Skeletal muscle satellite cell (primary cell): ENCODE measurements at regions not wholly inside any gene's neighbourhood (a gene's known extent, or its start where the extent isn't known, plus 50 kb on each side); places are given as distances from the start of the nearest gene placed in this dataset.

Experiments used
- H3K27me3 ChIP-seq: 2 replicates; pipeline ENCODE4 v1.7.0; 2013; ENCODE audit warnings: low read length; ENCODE audit not compliant: control insufficient read depth, insufficient read depth
- H3K36me3 ChIP-seq: 2 replicates; pipeline ENCODE4 v1.7.0; 2013; ENCODE audit warnings: mild to moderate bottlenecking, control low read depth, low read length; ENCODE audit not compliant: insufficient read depth
- H3K4me1 ChIP-seq: 2 replicates; pipeline ENCODE4 v1.7.0; 2013; ENCODE audit warnings: low read length; ENCODE audit not compliant: control insufficient read depth, insufficient read depth
- H3K4me2 ChIP-seq: 2 replicates; pipeline ENCODE4 v1.7.0; 2013; ENCODE audit warnings: mild to moderate bottlenecking, low read length
- H3K4me3 ChIP-seq: 2 replicates; pipeline ENCODE4 v1.7.0; 2013; ENCODE audit warnings: low read length
- H3K9ac ChIP-seq: 2 replicates; pipeline ENCODE4 v1.7.0; 2013; ENCODE audit warnings: mild to moderate bottlenecking, low read depth, low read length, moderate library complexity
- H3K9me3 ChIP-seq: replicated peaks from 2 replicates; pipeline ENCODE4 v1.7.0; 2013; ENCODE audit warnings: mild to moderate bottlenecking, control low read depth, low read length

- H3K27me3 ChIP-seq = no peaks in the 10 kb centered on the region
- H3K4me2 ChIP-seq = no peak overlapping the region
- H3K36me3 ChIP-seq = no peaks in the 10 kb centered on the region
- H3K4me1 ChIP-seq = no peaks in the 10 kb centered on the region
- H3K9me3 ChIP-seq = no peaks in the 10 kb centered on the region
- H3K9ac ChIP-seq = no peak overlapping the region
- H3K4me3 ChIP-seq = no peak overlapping the region
Measured at GRCh38 chr2:193350509-193350908, 1155.8 kb upstream of the TMEFF2 start.

GRCh38 chr2:193349642-193350041 is 1154.9 kb upstream of the TMEFF2 start:
- no peak overlapping the region for H3K4me2 ChIP-seq
- H3K4me1 ChIP-seq = no peaks in the 10 kb centered on the region
- no peaks in the 10 kb centered on the region for H3K27me3 ChIP-seq
- no peaks in the 10 kb centered on the region for H3K36me3 ChIP-seq
- no peak overlapping the region for H3K9ac ChIP-seq
- H3K9me3 ChIP-seq = no peaks in the 10 kb centered on the region
- no peak overlapping the region for H3K4me3 ChIP-seq

DNA sequence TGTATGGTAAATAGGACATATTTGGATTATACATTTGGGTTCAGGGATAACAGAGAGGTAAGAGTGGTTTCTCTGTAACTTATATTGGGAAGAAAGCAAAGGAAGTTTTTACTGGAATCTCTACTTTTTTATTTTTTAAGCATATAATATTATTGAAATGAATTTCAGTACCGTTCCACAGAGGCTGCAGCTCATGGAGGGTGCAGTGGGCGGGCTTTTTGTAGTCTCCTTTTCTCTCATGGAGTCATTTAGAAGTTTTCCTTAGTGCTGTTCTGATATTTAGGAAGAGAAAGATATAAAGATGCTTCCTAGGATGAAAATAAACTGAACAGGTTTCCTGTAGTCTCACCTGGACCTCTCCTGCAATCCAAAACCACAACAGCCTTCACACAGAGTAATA is 1153.3 kb upstream of the TMEFF2 start:
- Histone ChIP-seq H3K4me3 (peak overlapping the region; percentile 27), H3K9me3 (no peaks in the 10 kb centered on the region), H3K36me3 (no peaks in the 10 kb centered on the region), H3K9ac (peak overlapping the region; percentile 35), H3K4me2 (peak overlapping the region; percentile 69), H3K27me3 (no peaks in the 10 kb centered on the region), H3K4me1 (no peaks in the 10 kb centered on the region)

GRCh38 chr2:193336781-193337180 is 1142.0 kb upstream of the TMEFF2 start:
- H3K9me3 ChIP-seq = no peaks in the 10 kb centered on the region
- H3K36me3 ChIP-seq = no peaks in the 10 kb centered on the region
- H3K4me2 ChIP-seq = no peak overlapping the region
- H3K9ac ChIP-seq = no peak overlapping the region
- H3K4me3 ChIP-seq = no peak overlapping the region
- no peaks in the 10 kb centered on the region for H3K27me3 ChIP-seq
- peaks cover 13% of the 10 kb centered on the region for H3K4me1 ChIP-seq

DNA sequence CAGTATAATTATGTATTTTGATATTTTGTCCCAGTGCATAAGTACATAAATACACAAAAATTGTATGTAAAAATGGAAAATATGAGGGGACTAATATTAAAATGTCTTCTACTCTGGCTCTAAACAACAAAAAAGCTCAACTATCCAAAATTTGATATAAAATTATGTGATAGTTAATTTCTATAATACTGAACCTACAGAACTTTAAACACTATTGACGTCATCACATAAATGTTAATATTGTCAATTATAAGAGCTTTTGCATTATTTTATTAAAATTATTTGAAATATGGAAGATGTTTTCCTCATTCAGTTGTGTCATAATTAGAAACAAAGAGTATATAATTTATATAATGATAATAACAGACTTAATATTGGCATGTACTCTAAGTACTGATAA is 1139.7 kb upstream of the TMEFF2 start:
- peaks cover 17% of the 10 kb centered on the region for H3K4me1 ChIP-seq
- no peak overlapping the region for H3K4me3 ChIP-seq
- no peak overlapping the region for H3K9ac ChIP-seq
- no peaks in the 10 kb centered on the region for H3K27me3 ChIP-seq
- no peaks in the 10 kb centered on the region for H3K36me3 ChIP-seq
- H3K4me2 ChIP-seq = no peak overlapping the region
- H3K9me3 ChIP-seq = no peaks in the 10 kb centered on the region

- no peak overlapping the region for H3K4me3 ChIP-seq
- peaks cover 17% of the 10 kb centered on the region for H3K4me1 ChIP-seq
- H3K27me3 ChIP-seq = no peaks in the 10 kb centered on the region
- no peak overlapping the region for H3K9ac ChIP-seq
- H3K4me2 ChIP-seq = no peak overlapping the region
- H3K9me3 ChIP-seq = no peaks in the 10 kb centered on the region
- H3K36me3 ChIP-seq = no peaks in the 10 kb centered on the region
Measured at GRCh38 chr2:193333539-193333938, 1138.8 kb upstream of the TMEFF2 start.

DNA sequence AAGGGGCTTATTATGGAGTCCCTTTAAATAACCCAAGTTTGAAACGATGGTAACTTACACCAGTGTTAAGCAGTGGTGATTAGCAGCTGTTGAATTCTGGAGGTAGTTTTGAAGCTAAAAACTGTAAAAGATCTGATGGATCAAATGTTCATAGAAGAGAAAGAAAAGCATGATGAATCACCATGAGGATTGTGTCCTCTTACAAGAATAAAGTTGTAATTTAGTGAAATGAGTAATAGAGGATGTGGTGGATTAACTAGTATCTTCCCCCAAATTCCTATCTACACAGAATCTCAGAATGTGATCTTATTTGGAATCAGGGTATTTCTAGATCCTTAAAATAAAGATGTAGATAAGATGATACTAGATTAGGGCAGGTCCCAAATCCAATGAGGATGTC is 1138.2 kb upstream of the TMEFF2 start:
- Histone ChIP-seq H3K4me1 (peaks cover 17% of the 10 kb centered on the region), H3K4me2 (peak overlapping the region; percentile 50), H3K9ac (no peak overlapping the region), H3K4me3 (peak overlapping the region; percentile 43), H3K9me3 (no peaks in the 10 kb centered on the region), H3K36me3 (no peaks in the 10 kb centered on the region), H3K27me3 (no peaks in the 10 kb centered on the region)

- H3K9ac ChIP-seq = no peak overlapping the region
- H3K27me3 ChIP-seq = no peaks in the 10 kb centered on the region
- H3K4me3 ChIP-seq = no peak overlapping the region
- H3K4me1 ChIP-seq = peaks cover 17% of the 10 kb centered on the region
- H3K4me2 ChIP-seq = peak overlapping the region; percentile 24
- no peaks in the 10 kb centered on the region for H3K9me3 ChIP-seq
- H3K36me3 ChIP-seq = no peaks in the 10 kb centered on the region
Measured at GRCh38 chr2:193331676-193332075, 1136.9 kb upstream of the TMEFF2 start.

GRCh38 chr2:193326296-193326695 is 1131.6 kb upstream of the TMEFF2 start:
- H3K4me3 ChIP-seq = no peak overlapping the region
- H3K4me2 ChIP-seq = no peak overlapping the region
- H3K27me3 ChIP-seq = no peaks in the 10 kb centered on the region
- no peaks in the 10 kb centered on the region for H3K9me3 ChIP-seq
- H3K9ac ChIP-seq = no peak overlapping the region
- no peaks in the 10 kb centered on the region for H3K4me1 ChIP-seq
- no peaks in the 10 kb centered on the region for H3K36me3 ChIP-seq

DNA sequence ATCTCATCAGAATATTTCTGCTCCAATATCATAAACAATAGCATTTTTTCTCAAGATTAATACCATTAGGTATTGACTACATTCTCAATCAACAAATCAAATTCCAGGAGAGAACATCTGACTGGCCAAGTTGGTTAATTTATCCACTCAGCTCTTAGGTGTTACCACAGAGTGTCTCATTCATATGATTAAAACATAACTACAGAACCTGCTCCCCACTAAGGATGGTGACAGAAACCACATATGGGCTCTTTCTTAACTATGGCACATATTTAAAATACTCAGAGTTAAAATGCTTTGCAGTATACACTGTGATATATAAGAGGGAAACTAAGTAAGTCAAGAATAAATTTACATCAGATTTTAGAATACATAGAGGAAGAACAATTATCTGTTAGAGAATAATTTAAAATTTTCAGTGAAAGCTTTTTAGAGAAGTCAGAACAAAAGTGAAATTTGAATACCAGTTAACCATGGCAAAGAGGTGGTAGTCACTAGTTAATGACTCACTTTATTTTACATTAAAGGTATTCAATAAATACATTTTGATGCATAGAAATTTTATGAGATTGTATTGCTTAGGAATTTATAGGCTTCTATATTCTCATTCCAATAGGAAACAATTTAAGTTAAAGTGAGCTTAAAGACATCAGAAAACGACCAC is 1120.8 kb upstream of the TMEFF2 start:
- Histone ChIP-seq H3K4me3 (no peak overlapping the region), H3K9ac (no peak overlapping the region), H3K4me2 (no peak overlapping the region), H3K36me3 (no peaks in the 10 kb centered on the region), H3K27me3 (no peaks in the 10 kb centered on the region), H3K4me1 (no peaks in the 10 kb centered on the region), H3K9me3 (no peaks in the 10 kb centered on the region)

- no peaks in the 10 kb centered on the region for H3K36me3 ChIP-seq
- no peak overlapping the region for H3K4me2 ChIP-seq
- H3K9me3 ChIP-seq = no peaks in the 10 kb centered on the region
- no peak overlapping the region for H3K4me3 ChIP-seq
- no peaks in the 10 kb centered on the region for H3K4me1 ChIP-seq
- no peaks in the 10 kb centered on the region for H3K27me3 ChIP-seq
- H3K9ac ChIP-seq = no peak overlapping the region
Measured at GRCh38 chr2:193303464-193303863, 1108.7 kb upstream of the TMEFF2 start.

GRCh38 chr2:193294371-193294770 is 1099.6 kb upstream of the TMEFF2 start:
- no peaks in the 10 kb centered on the region for H3K36me3 ChIP-seq
- H3K9ac ChIP-seq = no peak overlapping the region
- no peaks in the 10 kb centered on the region for H3K4me1 ChIP-seq
- H3K27me3 ChIP-seq = no peaks in the 10 kb centered on the region
- no peak overlapping the region for H3K4me2 ChIP-seq
- no peaks in the 10 kb centered on the region for H3K9me3 ChIP-seq
- no peak overlapping the region for H3K4me3 ChIP-seq
